ENCODE measurements at regions not wholly inside any gene's neighbourhood (a gene's known extent, or its start where the extent isn't known, plus 50 kb on each side); places are given as distances from the start of the nearest gene placed in this dataset.

DNA sequence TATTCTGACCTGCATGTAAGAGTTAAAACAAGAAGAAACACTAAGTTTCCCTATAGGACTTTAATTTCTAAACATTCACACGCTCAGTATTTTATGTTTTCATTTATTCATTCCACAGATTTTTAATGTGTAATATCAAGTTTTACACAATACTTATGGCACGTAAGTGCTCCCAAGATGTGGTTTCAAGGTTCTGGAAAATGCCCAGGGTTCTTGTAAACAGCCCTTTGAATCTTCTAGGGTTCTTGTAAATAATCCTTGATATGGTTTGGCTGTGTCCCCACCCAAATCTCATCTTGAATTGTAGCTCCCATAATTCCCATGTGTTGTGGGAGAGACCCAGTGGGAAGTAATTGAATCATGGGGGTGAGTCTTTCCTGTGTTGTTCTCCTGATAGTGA is 383.0 kb downstream of the TXNL1 start (continued):
- TF ChIP-seq, protein P1, sequence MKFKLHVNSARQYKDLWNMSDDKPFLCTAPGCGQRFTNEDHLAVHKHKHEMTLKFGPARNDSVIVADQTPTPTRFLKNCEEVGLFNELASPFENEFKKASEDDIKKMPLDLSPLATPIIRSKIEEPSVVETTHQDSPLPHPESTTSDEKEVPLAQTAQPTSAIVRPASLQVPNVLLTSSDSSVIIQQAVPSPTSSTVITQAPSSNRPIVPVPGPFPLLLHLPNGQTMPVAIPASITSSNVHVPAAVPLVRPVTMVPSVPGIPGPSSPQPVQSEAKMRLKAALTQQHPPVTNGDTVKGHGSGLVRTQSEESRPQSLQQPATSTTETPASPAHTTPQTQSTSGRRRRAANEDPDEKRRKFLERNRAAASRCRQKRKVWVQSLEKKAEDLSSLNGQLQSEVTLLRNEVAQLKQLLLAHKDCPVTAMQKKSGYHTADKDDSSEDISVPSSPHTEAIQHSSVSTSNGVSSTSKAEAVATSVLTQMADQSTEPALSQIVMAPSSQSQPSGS (IDR thresholded peaks at IDR 0.05; ENCODE audit: low read length), result no peak
- TF ChIP-seq, protein P2, sequence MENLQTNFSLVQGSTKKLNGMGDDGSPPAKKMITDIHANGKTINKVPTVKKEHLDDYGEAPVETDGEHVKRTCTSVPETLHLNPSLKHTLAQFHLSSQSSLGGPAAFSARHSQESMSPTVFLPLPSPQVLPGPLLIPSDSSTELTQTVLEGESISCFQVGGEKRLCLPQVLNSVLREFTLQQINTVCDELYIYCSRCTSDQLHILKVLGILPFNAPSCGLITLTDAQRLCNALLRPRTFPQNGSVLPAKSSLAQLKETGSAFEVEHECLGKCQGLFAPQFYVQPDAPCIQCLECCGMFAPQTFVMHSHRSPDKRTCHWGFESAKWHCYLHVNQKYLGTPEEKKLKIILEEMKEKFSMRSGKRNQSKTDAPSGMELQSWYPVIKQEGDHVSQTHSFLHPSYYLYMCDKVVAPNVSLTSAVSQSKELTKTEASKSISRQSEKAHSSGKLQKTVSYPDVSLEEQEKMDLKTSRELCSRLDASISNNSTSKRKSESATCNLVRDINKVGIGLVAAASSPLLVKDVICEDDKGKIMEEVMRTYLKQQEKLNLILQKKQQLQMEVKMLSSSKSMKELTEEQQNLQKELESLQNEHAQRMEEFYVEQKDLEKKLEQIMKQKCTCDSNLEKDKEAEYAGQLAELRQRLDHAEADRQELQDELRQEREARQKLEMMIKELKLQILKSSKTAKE (IDR thresholded peaks at IDR 0.05; ENCODE audit: low read depth, poor library complexity, severe bottlenecking), result no peak
- TF ChIP-seq PAX8 (IDR thresholded peaks at IDR 0.05), result no peak

DNA sequence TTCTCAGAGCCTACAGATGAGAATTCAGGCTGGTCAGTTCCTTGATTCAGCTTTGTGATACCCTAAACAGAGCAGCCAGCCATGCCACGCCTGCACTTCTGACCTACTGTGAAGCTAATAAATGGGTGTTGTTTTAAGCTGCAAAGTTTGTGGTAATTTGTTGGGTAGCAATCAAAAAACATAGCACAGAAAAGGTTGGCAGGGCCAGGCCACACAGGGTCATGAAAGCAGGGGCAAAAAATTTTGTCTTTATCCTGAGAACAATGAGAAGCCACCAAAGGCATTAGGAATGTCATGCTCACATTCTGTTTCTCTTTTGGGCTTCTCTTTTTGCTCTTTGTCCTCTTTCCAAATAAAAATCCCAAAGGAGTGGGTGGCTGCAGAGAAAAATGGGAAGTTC is 385.9 kb downstream of the TXNL1 start:
- Histone ChIP-seq H3K27me3 (replicated peaks in 1 of 2; ENCODE audit: control insufficient read depth in 2 of 2, insufficient read depth in 2 of 2, low read length in 1 of 2) (no peaks in the 10 kb centered on the region), H3K36me3 (ENCODE audit: control insufficient read depth in 2 of 2, insufficient read depth in 2 of 2, low read length in 1 of 2) (no peaks in the 10 kb centered on the region), H3K27ac (ENCODE audit: control insufficient read depth, insufficient read depth) (no peak overlapping the region), H2AFZ (ENCODE audit: control insufficient read depth, low read depth, low read length) (no peak overlapping the region), H3K9me3 (replicated peaks; ENCODE audit: control insufficient read depth, insufficient read depth, low read length) (no peaks in the 10 kb centered on the region), H3K4me1 (ENCODE audit: control insufficient read depth, insufficient read depth, low read length) (peaks cover 4% of the 10 kb centered on the region), H3K79me2 (ENCODE audit: control insufficient read depth, insufficient read depth, low read length) (no peaks in the 10 kb centered on the region), H4K20me1 (ENCODE audit: control insufficient read depth, insufficient read depth) (no peaks in the 10 kb centered on the region), H3K4me2 (ENCODE audit: control insufficient read depth, insufficient read depth) (no peak overlapping the region), H3K9ac (ENCODE audit: control insufficient read depth, insufficient read depth, low read length) (no peak overlapping the region), H3K4me3 (no peak overlapping the region)
- DNase-seq (ENCODE audit: low read depth, low spot score) (no peak), FAIRE-seq (no peak), ATAC-seq (no peak)
- ChIA-PET POLR2A (no interaction called here), SMC1A (ENCODE audit: uncharacterized antibody, unreplicated experiment) (interaction anchor here (1.4 kb wide), 1 partner anchor 13 kb away, joined by 5 read pairs; no protein-coding TSS in a partner anchor), CTCF (no interaction called here), RAD21 (ENCODE audit: unreplicated experiment) (interaction anchor here (1.1 kb wide), 1 partner anchor 42 kb away, joined by 4 read pairs; no protein-coding TSS in a partner anchor)
- in situ Hi-C loops (cut with MboI) (no loop called here), intact Hi-C loops (cut with micrococcal nuclease; ENCODE audit: unreplicated experiment) (no loop called here)
- BruUV-seq (replicated peaks), result no TSS peak
- WGBS (ENCODE audit: insufficient coverage, insufficient replicate concordance, low lambda C conversion rate, missing lambda C conversion rate), result 68% methylated on average over 1 of the region's 1 CpG
- no peak for TF ChIP-seq MTA2 (IDR thresholded peaks at IDR 0.05; ENCODE audit: low read depth)
- no peak for TF ChIP-seq ZNF622 (IDR thresholded peaks at IDR 0.05)
- no peak for TF ChIP-seq GABPA (IDR thresholded peaks at IDR 0.05; ENCODE audit: low read depth)
- TF ChIP-seq BHLHE40 (IDR thresholded peaks at IDR 0.05; ENCODE audit: borderline replicate concordance in 1 of 2, low read depth in 2 of 2, low read length in 1 of 2), result no peak
- TF ChIP-seq, protein P3, sequence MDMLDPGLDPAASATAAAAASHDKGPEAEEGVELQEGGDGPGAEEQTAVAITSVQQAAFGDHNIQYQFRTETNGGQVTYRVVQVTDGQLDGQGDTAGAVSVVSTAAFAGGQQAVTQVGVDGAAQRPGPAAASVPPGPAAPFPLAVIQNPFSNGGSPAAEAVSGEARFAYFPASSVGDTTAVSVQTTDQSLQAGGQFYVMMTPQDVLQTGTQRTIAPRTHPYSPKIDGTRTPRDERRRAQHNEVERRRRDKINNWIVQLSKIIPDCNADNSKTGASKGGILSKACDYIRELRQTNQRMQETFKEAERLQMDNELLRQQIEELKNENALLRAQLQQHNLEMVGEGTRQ (IDR thresholded peaks at IDR 0.05; ENCODE audit: borderline replicate concordance, low read depth, low read length), result no peak
